ENCODE measurements at regions not wholly inside any gene's neighbourhood (a gene's known extent, or its start where the extent isn't known, plus 50 kb on each side); places are given as distances from the start of the nearest gene placed in this dataset.
"Not testable (repeated sequence)": the region's sequence is repeated elsewhere in the genome, so short reads cannot be mapped to it uniquely, and the experiment has no call there.

GRCh38 chr16:48059190-48059589 is 96.6 kb downstream of the ABCC12 start:
- not testable (repeated sequence) for TF ChIP-seq CTCF (conservative IDR thresholded peaks at IDR 0.05 in 1 of 2, IDR thresholded peaks at IDR 0.05 in 1 of 2; ENCODE audit: extremely low read depth in 1 of 2, insufficient read depth in 1 of 2, low read depth in 1 of 2, low read length in 2 of 2); EZH2 (IDR thresholded peaks at IDR 0.05; ENCODE audit: borderline replicate concordance, low read length)

Data from mammary epithelial cell (primary cell).